GM18951 (cell line): ENCODE measurements at regions not wholly inside any gene's neighbourhood (a gene's known extent, or its start where the extent isn't known, plus 50 kb on each side); places are given as distances from the start of the nearest gene placed in this dataset.

Experiments used
- POLR2A ChIP-seq: IDR thresholded peaks from 4 replicates; pipeline ENCODE4 v1.6.1; 2011; ENCODE audit warnings: mild to moderate bottlenecking; ENCODE audit not compliant: insufficient read length, insufficient read depth; ENCODE audit errors: extremely low read depth
- in situ Hi-C: fragments of 300-500 bp; cut with MboI; formaldehyde crosslinking; loops from one replicate; pipeline ENCODE4 v1.12.0; 2022; ENCODE audit warnings: low sequenced_read_pairs, mixed read lengths, inconsistent platforms; ENCODE audit not compliant: unreplicated experiment

DNA sequence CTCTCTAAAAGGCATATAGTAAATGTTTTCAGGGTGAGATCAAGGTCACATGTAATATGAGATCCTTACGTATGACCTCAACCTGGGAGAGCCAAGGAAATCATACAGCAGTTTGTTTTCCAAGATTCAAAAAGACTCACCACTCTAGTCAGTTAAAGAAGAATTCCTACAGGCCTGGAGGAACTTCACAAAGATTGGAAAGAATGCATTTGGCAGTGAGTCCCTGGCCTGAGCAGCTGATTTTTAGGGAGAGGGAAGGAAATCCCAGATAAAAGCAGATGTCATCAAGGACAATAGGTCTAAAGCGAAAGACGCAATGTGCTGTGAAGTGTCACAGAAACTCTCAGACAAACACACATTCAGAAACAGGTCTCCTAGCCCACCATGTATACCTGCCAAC, 424.0 kb upstream of the ZNF462 start:
- no peak for TF ChIP-seq POLR2A
- in situ Hi-C loops: no loop called here

- TF ChIP-seq POLR2A: no peak
- in situ Hi-C loops: no loop called here
These were observed 421.7 kb upstream of the ZNF462 start for GRCh38 chr9:106441283-106441682.

- TF ChIP-seq POLR2A: no peak
- in situ Hi-C loops: no loop called here
These were observed 419.4 kb upstream of the ZNF462 start for GRCh38 chr9:106443520-106443919.

DNA sequence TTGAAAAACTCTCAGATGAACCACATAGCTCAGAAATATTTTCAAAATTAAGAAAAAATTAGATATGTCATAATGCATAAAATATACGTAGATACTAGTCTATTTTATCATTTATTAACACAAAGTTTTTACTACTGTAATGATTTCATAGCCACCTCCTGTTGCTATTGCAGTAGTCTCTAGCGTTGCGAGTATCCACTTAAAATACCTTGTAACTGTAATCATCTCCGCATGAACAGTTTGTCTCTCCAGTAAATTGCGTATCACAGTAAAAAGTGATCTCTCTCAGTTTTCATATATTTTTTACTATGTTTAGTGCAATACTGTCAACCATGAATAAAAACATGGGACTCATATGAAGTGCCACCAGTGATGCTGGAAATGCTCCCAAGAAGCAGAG, 417.9 kb upstream of the ZNF462 start:
- TF ChIP-seq POLR2A: no peak
- in situ Hi-C loops: no loop called here

- TF ChIP-seq POLR2A: no peak
- in situ Hi-C loops: no loop called here
These were observed 413.5 kb upstream of the ZNF462 start for GRCh38 chr9:106449336-106449927.

GRCh38 chr9:106450549-106450948, 412.4 kb upstream of the ZNF462 start:
- in situ Hi-C loops: no loop called here
- no peak for TF ChIP-seq POLR2A

DNA sequence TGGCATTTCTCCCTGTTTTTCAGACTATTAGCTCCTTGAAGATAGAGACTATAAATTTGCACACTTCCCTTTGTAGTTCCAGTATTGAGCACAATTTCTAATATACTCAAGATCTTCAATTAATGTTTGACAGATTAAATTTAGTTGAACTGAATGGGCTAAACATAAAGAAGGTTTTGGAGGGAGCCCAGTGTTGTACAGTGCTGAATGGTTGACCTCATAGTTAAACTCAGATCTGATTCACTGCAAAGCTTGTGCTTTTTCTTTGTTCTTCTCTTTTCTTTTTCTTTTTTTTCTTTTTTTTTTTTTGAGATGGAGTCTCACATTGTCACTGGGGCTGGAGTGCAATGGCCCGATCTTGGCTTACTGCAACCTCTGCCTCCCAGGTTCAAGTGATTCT, 411.7 kb upstream of the ZNF462 start:
- in situ Hi-C loops: no loop called here

GRCh38 chr9:106456581-106456980, 406.4 kb upstream of the ZNF462 start:
- TF ChIP-seq POLR2A: no peak
- in situ Hi-C loops: no loop called here

More for the DNA sequence above, 411.7 kb upstream of the ZNF462 start:
- TF ChIP-seq POLR2A: no peak

DNA sequence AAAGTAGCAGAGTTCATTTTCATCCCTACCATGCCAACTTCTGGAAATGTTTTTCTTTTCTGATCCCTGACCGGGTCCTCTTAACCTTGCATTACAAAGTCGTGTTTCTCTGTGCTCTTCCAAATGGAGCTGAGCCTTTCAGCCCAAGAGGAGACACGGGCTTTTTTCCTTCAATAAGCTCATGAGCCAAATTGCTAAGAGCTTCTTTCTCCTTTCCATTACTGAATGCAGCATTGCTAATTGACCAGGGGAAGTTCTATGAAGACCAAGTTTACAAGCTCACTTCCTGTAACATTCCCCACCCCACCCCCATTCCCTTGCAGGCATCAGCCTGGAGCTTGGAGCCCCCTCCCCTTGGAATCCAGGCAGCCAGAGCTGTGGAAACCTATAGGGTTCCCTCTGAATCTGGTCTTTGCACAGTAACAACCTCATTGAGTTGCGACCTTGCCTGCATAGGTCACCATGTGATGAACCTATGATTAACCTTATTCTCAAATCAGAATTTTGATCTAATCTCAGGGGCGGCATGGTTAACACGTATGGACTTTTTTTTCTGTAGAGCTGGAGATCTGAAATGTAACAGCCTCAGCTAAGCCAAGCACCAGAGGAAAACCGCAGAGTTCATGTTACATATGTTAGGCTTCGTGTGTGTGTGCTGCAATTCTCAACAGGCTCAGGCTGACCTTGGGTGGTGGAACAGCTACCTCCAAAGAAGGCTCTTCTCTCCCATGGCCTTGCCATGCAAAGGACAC, 395.7 kb upstream of the ZNF462 start:
- no peak for TF ChIP-seq POLR2A
- in situ Hi-C loops: no loop called here

- in situ Hi-C loops: no loop called here
- TF ChIP-seq POLR2A: no peak
These were observed 395.2 kb upstream of the ZNF462 start for GRCh38 chr9:106467865-106468164.

DNA sequence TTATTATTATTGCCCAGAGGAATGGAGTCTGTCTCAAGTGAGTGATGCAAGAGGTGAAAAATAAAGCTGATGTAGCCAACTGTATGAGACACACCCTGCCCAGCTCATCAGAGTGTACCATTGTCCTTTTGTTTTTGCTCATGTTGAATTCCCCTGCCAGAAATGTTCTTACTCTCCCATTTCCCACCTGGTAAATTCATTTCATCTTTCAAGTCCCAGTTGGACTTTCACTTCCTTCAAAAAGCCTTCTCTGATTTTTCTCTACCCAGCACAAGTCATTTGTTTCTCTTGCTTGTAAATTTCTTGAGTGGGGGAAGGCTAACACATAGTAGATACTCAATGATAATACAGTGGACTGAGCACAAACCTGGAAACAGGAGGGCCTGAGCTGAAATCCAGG, 394.5 kb upstream of the ZNF462 start:
- no peak for TF ChIP-seq POLR2A

GRCh38 chr9:106478312-106478711, 384.7 kb upstream of the ZNF462 start:
- in situ Hi-C loops: no loop called here

More for the DNA sequence above, 394.5 kb upstream of the ZNF462 start:
- in situ Hi-C loops: no loop called here

DNA sequence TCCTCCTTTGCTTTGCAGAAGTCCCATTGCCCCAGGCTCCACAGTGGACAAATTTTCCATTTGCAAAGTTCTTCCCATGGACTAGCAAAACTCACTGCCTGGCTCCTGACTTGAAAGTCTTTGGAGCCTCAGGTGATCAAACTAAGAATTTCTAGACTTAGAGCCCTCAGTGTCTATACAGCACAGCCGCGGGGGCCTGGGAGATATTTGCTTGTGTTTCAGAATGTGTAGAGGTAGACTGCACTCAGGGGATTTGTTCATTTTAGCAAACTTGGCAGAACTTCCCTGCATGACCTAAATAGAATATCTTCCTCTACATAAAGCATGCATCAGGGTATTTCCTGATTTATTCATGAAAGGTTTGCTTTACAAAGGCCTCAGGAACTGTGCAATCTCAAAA, 384.2 kb upstream of the ZNF462 start:
- in situ Hi-C loops: no loop called here
- TF ChIP-seq POLR2A: no peak

More at GRCh38 chr9:106478312-106478711, 384.7 kb upstream of the ZNF462 start:
- no peak for TF ChIP-seq POLR2A

DNA sequence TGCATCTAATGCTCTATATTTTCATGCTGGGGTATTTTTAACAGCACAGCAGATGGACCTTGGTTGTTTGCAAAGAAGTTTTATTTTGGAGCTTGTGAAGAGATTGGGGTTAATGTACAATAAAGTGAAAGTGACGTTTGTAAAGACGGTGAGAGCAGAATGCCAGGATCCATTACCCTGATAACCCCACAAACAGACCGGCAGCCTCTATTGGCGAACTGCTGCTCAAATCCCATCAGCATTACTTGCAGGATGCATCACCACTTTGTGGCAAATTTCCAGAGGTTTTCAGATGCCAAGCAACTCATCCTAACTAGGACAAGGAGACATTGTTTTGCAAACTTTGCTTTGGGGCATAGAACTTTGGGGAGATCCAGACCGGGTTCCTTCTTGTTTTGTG, 383.3 kb upstream of the ZNF462 start:
- no peak for TF ChIP-seq POLR2A
- in situ Hi-C loops: no loop called here
